Thyroid gland (tissue), 4 donors: ENCODE measurements at regions not wholly inside any gene's neighbourhood (a gene's known extent, or its start where the extent isn't known, plus 50 kb on each side); places are given as distances from the start of the nearest gene placed in this dataset.

ENCODE experiments used
- POLR2A ChIP-seq, 2 donors: fragments of 450-650 bp; IDR thresholded peaks; one replicate each; pipeline ENCODE4 v1.6.1; 2017; ENCODE audit warnings: antibody characterized with exemption in 2 of 2, mild to moderate bottlenecking in 2 of 2, moderate library complexity in 1 of 2
- TF ChIP-seq, protein P1 (sequence below), 6 experiments: fragments of 200-600 bp in 3 of 6; fragments of 450-650 bp in 3 of 6; sonication (generic) in 3 of 6; IDR thresholded peaks; one replicate each; pipeline ENCODE4 v1.5.1; 2016 to 2019; ENCODE audit warnings: antibody characterized with exemption in 6 of 6, mild to moderate bottlenecking in 2 of 6, inconsistent platforms in 1 of 6, moderate library complexity in 1 of 6

- TF ChIP-seq, protein P1, sequence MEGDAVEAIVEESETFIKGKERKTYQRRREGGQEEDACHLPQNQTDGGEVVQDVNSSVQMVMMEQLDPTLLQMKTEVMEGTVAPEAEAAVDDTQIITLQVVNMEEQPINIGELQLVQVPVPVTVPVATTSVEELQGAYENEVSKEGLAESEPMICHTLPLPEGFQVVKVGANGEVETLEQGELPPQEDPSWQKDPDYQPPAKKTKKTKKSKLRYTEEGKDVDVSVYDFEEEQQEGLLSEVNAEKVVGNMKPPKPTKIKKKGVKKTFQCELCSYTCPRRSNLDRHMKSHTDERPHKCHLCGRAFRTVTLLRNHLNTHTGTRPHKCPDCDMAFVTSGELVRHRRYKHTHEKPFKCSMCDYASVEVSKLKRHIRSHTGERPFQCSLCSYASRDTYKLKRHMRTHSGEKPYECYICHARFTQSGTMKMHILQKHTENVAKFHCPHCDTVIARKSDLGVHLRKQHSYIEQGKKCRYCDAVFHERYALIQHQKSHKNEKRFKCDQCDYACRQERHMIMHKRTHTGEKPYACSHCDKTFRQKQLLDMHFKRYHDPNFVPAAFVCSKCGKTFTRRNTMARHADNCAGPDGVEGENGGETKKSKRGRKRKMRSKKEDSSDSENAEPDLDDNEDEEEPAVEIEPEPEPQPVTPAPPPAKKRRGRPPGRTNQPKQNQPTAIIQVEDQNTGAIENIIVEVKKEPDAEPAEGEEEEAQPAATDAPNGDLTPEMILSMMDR (IDR thresholded peaks at IDR 0.05): no peak
- TF ChIP-seq POLR2A (IDR thresholded peaks at IDR 0.05): no peak
These were observed 1596.7 kb upstream of the PRMT6 start for GRCh38 chr1:105459759-105460158.
